ENCODE measurements at regions not wholly inside any gene's neighbourhood (a gene's known extent, or its start where the extent isn't known, plus 50 kb on each side); places are given as distances from the start of the nearest gene placed in this dataset.

- TF ChIP-seq CTCF (IDR thresholded peaks at IDR 0.05; ENCODE audit: insufficient read depth, low read length, missing control alignments) = no peak
- no peak overlapping the region for H3K4me3 ChIP-seq (ENCODE audit: low read depth, low read length)
- POLR2A ChIA-PET = no interaction called here
- CTCF ChIA-PET = no interaction called here
- DNase-seq (ENCODE audit: low read depth, low spot score) = no peak
These were observed 456.7 kb upstream of the HS6ST1 start for GRCh38 chr2:128775217-128775913.

- no peak for DNase-seq (ENCODE audit: low read depth, low spot score)
- no peak for TF ChIP-seq CTCF (IDR thresholded peaks at IDR 0.05; ENCODE audit: insufficient read depth, low read length, missing control alignments)
- H3K4me3 ChIP-seq (ENCODE audit: low read depth, low read length) = no peak overlapping the region
- ChIA-PET POLR2A (no interaction called here), CTCF (no interaction called here)
These were observed 457.2 kb upstream of the HS6ST1 start for GRCh38 chr2:128775914-128776285.

GRCh38 chr2:128776461-128777195, 458.0 kb upstream of the HS6ST1 start:
- CTCF ChIA-PET = no interaction called here
- H3K4me3 ChIP-seq (ENCODE audit: low read depth, low read length) = no peak overlapping the region
- POLR2A ChIA-PET = no interaction called here
- no peak for DNase-seq (ENCODE audit: low read depth, low spot score)
- no peak for TF ChIP-seq CTCF (IDR thresholded peaks at IDR 0.05; ENCODE audit: insufficient read depth, low read length, missing control alignments)

- no peak overlapping the region for H3K4me3 ChIP-seq (ENCODE audit: low read depth, low read length)
- ChIA-PET POLR2A (no interaction called here), CTCF (no interaction called here)
- DNase-seq (ENCODE audit: low read depth, low spot score) = no peak
- no peak for TF ChIP-seq CTCF (IDR thresholded peaks at IDR 0.05; ENCODE audit: insufficient read depth, low read length, missing control alignments)
These were observed 458.7 kb upstream of the HS6ST1 start for GRCh38 chr2:128777196-128778035.

- ChIA-PET POLR2A (no interaction called here), CTCF (no interaction called here)
- no peak for TF ChIP-seq CTCF (IDR thresholded peaks at IDR 0.05; ENCODE audit: insufficient read depth, low read length, missing control alignments)
- no peak overlapping the region for H3K4me3 ChIP-seq (ENCODE audit: low read depth, low read length)
- DNase-seq (ENCODE audit: low read depth, low spot score) = no peak
These were observed 460.2 kb upstream of the HS6ST1 start for GRCh38 chr2:128778843-128779242.

Measured in AG04449 (cell line).